Panc1 (cell line): ENCODE measurements at regions not wholly inside any gene's neighbourhood (a gene's known extent, or its start where the extent isn't known, plus 50 kb on each side); places are given as distances from the start of the nearest gene placed in this dataset.

Experiments used
- ATAC-seq: fragments of 200-7000 bp; cut with Tn5 transposase; 2 replicates; pipeline ENCODE4 v1.9.1; 2020; ENCODE audit warnings: mild to moderate bottlenecking, moderate library complexity
- BruUV-seq: library from RNA; stranded (reverse); fragments of 400-500 nt; replicated peaks from 2 replicates; lab custom pipeline; 2021; lab: Mats Ljungman, UMichigan
- CTCF ChIA-PET: fragments of 300-600 bp; sonication (Branson Sonifier 250); formaldehyde crosslinking; loops from one replicate; lab custom pipeline; 2022; ENCODE audit warnings: antibody characterized with exemption; lab: Charles Lee
- POLR2A ChIA-PET: fragments of 300-600 bp; sonication (Branson Sonifier 250); formaldehyde crosslinking; loops from one replicate; lab custom pipeline; 2022; ENCODE audit warnings: antibody characterized with exemption; lab: Charles Lee
- DNase-seq: peaks from one replicate; pipeline ENCODE4 v3.0.0-alpha.2; 2010; ENCODE audit warnings: low read depth, low spot score
- H3K27ac ChIP-seq: 2 replicates; pipeline ENCODE4 v1.5.1; 2011; ENCODE audit warnings: mild to moderate bottlenecking, low read length, inconsistent platforms
- H3K27me3 ChIP-seq: fragments of 200-500 bp; sonication (Bioruptor generic); 2 replicates; pipeline ENCODE4 v1.6.0; 2014; ENCODE audit warnings: low read length, inconsistent platforms; ENCODE audit not compliant: control insufficient read depth, insufficient read depth
- H3K36me3 ChIP-seq: fragments of 200-500 bp; sonication (Bioruptor generic); 2 replicates; pipeline ENCODE4 v1.5.1; 2014; ENCODE audit warnings: inconsistent platforms, mild to moderate bottlenecking, low read length, moderate library complexity; ENCODE audit not compliant: control insufficient read depth, insufficient read depth
- H3K4me1 ChIP-seq: 2 replicates; pipeline ENCODE4 v1.5.1; 2011; ENCODE audit warnings: inconsistent platforms, mild to moderate bottlenecking, low read length, moderate library complexity; ENCODE audit not compliant: control insufficient read depth, insufficient read depth
- H3K4me3 ChIP-seq, 2 experiments: 2 replicates each; pipeline ENCODE4 v1.5.1; 2011 to 2012; ENCODE audit warnings: low read depth in 2 of 2, low read length in 2 of 2, mild to moderate bottlenecking in 2 of 2, inconsistent platforms in 1 of 2, moderate library complexity in 1 of 2
- H3K9me3 ChIP-seq: fragments of 200-500 bp; sonication (Bioruptor generic); 2 replicates; pipeline ENCODE4 v1.5.1; 2014; ENCODE audit warnings: low read depth, mild to moderate bottlenecking, inconsistent platforms, low read length, moderate library complexity; ENCODE audit not compliant: control insufficient read depth, insufficient read depth
- CTCF ChIP-seq: fragments of 450-650 bp; IDR thresholded peaks from 2 replicates; pipeline ENCODE4 v1.5.1; 2017; ENCODE audit warnings: mild to moderate bottlenecking
- POLR2AphosphoS5 ChIP-seq: IDR thresholded peaks from 2 replicates; pipeline ENCODE4 v1.6.1; 2012; ENCODE audit warnings: mild to moderate bottlenecking, low read depth, low read length, moderate library complexity
- REST ChIP-seq, 2 experiments: IDR thresholded peaks; 2 replicates each; pipeline ENCODE4 v1.6.1; 2011 to 2012; ENCODE audit warnings: low read depth in 2 of 2, control low read depth in 1 of 2, low read length in 1 of 2, mild to moderate bottlenecking in 1 of 2, moderate library complexity in 1 of 2; ENCODE audit not compliant: insufficient read depth in 1 of 2
- SIN3A ChIP-seq: IDR thresholded peaks from 2 replicates; pipeline ENCODE4 v1.6.1; 2012; ENCODE audit warnings: low read depth, mild to moderate bottlenecking, low read length, moderate library complexity, borderline replicate concordance; ENCODE audit not compliant: insufficient read depth
- TCF7L2 ChIP-seq: IDR thresholded peaks from 2 replicates; pipeline ENCODE4 v1.6.1; 2011; ENCODE audit warnings: mild to moderate bottlenecking, low read depth, low read length, inconsistent platforms
- in situ Hi-C: cut with HindIII; loops from 2 replicates; pipeline ENCODE4 v1.10.0; 2016; ENCODE audit warnings: low sequenced_read_pairs, low pct_unique_long_range_greater_than_20kb
- intact Hi-C: fragments of 100-400 bp; cut with micrococcal nuclease; formaldehyde crosslinking; loops from one replicate; pipeline ENCODE4 v1.10.0; 2022; ENCODE audit not compliant: unreplicated experiment

GRCh38 chr16:51550800-51551347, 399.8 kb upstream of the SALL1 start:
- intact Hi-C loops (no loop called here), in situ Hi-C loops (no loop called here)
- Histone ChIP-seq H3K4me1 (no peaks in the 10 kb centered on the region), H3K27me3 (no peaks in the 10 kb centered on the region), H3K36me3 (no peaks in the 10 kb centered on the region), H3K4me3 (no peak overlapping the region), H3K27ac (no peak overlapping the region), H3K9me3 (no peaks in the 10 kb centered on the region)
- TF ChIP-seq REST (IDR thresholded peaks at IDR 0.05; ENCODE audit: insufficient read depth in 1 of 2, low read depth in 2 of 2, low read length in 1 of 2) = no peak
- TF ChIP-seq SIN3A = no peak
- no peak for TF ChIP-seq TCF7L2
- no peak for TF ChIP-seq CTCF
- no peak for TF ChIP-seq POLR2AphosphoS5
- no TSS peak for BruUV-seq
- ATAC-seq (no peak), DNase-seq (no peak)
- CTCF ChIA-PET = no interaction called here
- POLR2A ChIA-PET = no interaction called here

GRCh38 chr16:51549836-51550235, 398.8 kb upstream of the SALL1 start:
- Histone ChIP-seq H3K36me3 (no peaks in the 10 kb centered on the region), H3K4me1 (no peaks in the 10 kb centered on the region), H3K9me3 (no peaks in the 10 kb centered on the region), H3K27ac (no peak overlapping the region), H3K4me3 (no peak overlapping the region), H3K27me3 (no peaks in the 10 kb centered on the region)
- BruUV-seq = no TSS peak
- POLR2A ChIA-PET = no interaction called here
- in situ Hi-C loops = no loop called here
- TF ChIP-seq POLR2AphosphoS5 (no peak), SIN3A (no peak), REST (IDR thresholded peaks at IDR 0.05; ENCODE audit: insufficient read depth in 1 of 2, low read depth in 2 of 2, low read length in 1 of 2) (no peak), TCF7L2 (no peak), CTCF (no peak)
- no peak for DNase-seq
- CTCF ChIA-PET = no interaction called here
- intact Hi-C loops = no loop called here
- ATAC-seq = no peak
